SK-N-SH (cell line): ENCODE measurements at regions not wholly inside any gene's neighbourhood (a gene's known extent, or its start where the extent isn't known, plus 50 kb on each side); places are given as distances from the start of the nearest gene placed in this dataset.

Source experiments
- CTCF ChIA-PET: fragments of 300-600, 350-600 bp; formaldehyde crosslinking; extraction: SDS; loops from one replicate; lab custom pipeline; 2021; lab: Yijun Ruan, JAX
- POLR2A ChIA-PET: fragments of 350-600 bp; sonication (Branson Sonifier 250); formaldehyde crosslinking; extraction: SDS; loops from one replicate; lab custom pipeline; 2020; ENCODE audit warnings: antibody characterized with exemption, inconsistent platforms; lab: Yijun Ruan, JAX
- DNase-seq: peaks from one replicate; pipeline ENCODE4 v3.0.0; 2012
- H2AFZ ChIP-seq: fragments of 200-600 bp; sonication (generic); 2 replicates; pipeline ENCODE4 v1.8.1; 2016; ENCODE audit warnings: antibody characterized with exemption, mild to moderate bottlenecking, low read depth
- H3F3A ChIP-seq: fragments of 200-600 bp; sonication (generic); replicated peaks from 2 replicates; pipeline ENCODE3; 2016; ENCODE audit warnings: antibody characterized with exemption, mild to moderate bottlenecking; ENCODE audit not compliant: insufficient read depth
- H3K27ac ChIP-seq, 2 experiments: fragments of 200-500 bp in 1 of 2; fragments of 200-600 bp in 1 of 2; sonication (Bioruptor generic) in 1 of 2; sonication (generic), shearing (Covaris generic) in 1 of 2; 2 replicates each; pipeline versions ENCODE4 v1.5.1 to v1.6.1; 2014 to 2016; ENCODE audit warnings: low read depth in 2 of 2, inconsistent platforms in 1 of 2, low read length in 1 of 2, mild to moderate bottlenecking in 1 of 2, mixed read lengths in 1 of 2
- H3K27me3 ChIP-seq: fragments of 200-600 bp; sonication (generic), shearing (Covaris generic); 2 replicates; pipeline ENCODE4 v1.6.1; 2016; ENCODE audit warnings: mixed run types; ENCODE audit not compliant: insufficient read depth
- H3K36me3 ChIP-seq, 2 experiments: fragments of 200-500 bp in 1 of 2; fragments of 200-600 bp in 1 of 2; sonication (Bioruptor generic) in 1 of 2; sonication (generic) in 1 of 2; replicated peaks in 1 of 2; 2 replicates each; pipeline versions ENCODE3 to v1.5.1; 2014 to 2016; ENCODE audit warnings: low read length in 1 of 2, mild to moderate bottlenecking in 1 of 2; ENCODE audit not compliant: insufficient read depth in 2 of 2, control insufficient read depth in 1 of 2
- H3K4me1 ChIP-seq, 2 experiments: fragments of 200-500 bp in 1 of 2; fragments of 200-600 bp in 1 of 2; sonication (Bioruptor generic) in 1 of 2; sonication (generic), shearing (Covaris generic) in 1 of 2; 2 replicates each; pipeline versions ENCODE4 v1.5.1 to v1.6.1; 2014 to 2016; ENCODE audit warnings: low read depth in 1 of 2, low read length in 1 of 2, mixed run types in 1 of 2; ENCODE audit not compliant: insufficient read depth in 2 of 2, control insufficient read depth in 1 of 2
- H3K4me2 ChIP-seq: fragments of 200-600 bp; sonication (generic), shearing (Covaris generic); 2 replicates; pipeline ENCODE4 v1.6.1; 2017; ENCODE audit warnings: mixed run types
- H3K4me3 ChIP-seq, 2 experiments: fragments of 200-500 bp in 1 of 2; fragments of 200-600 bp in 1 of 2; sonication (Bioruptor generic) in 1 of 2; sonication (generic), shearing (Covaris generic) in 1 of 2; 2 replicates each; pipeline versions ENCODE4 v1.5.1 to v1.8.1; 2014 to 2016; ENCODE audit warnings: low read depth in 2 of 2, inconsistent platforms in 1 of 2, low read length in 1 of 2, mild to moderate bottlenecking in 1 of 2, mixed read lengths in 1 of 2, moderate library complexity in 1 of 2
- H3K79me2 ChIP-seq: fragments of 200-600 bp; sonication (generic); 2 replicates; pipeline ENCODE4 v1.8.1; 2017; ENCODE audit warnings: mild to moderate bottlenecking; ENCODE audit not compliant: insufficient read depth
- H3K9ac ChIP-seq: fragments of 200-600 bp; sonication (generic); 2 replicates; pipeline ENCODE4 v1.6.1; 2017; ENCODE audit warnings: mixed run types
- H3K9me2 ChIP-seq: fragments of 200-600 bp; sonication (generic); 2 replicates; pipeline ENCODE4 v1.6.1; 2017; ENCODE audit warnings: mixed run types
- H3K9me3 ChIP-seq: fragments of 200-600 bp; sonication (generic); 2 replicates; pipeline ENCODE4 v1.6.1; 2017; ENCODE audit warnings: mixed run types, mild to moderate bottlenecking, moderate library complexity
- H4K20me1 ChIP-seq: fragments of 200-600 bp; sonication (generic); 2 replicates; pipeline ENCODE4 v1.6.1; 2017; ENCODE audit warnings: mild to moderate bottlenecking, mixed run types; ENCODE audit not compliant: insufficient read depth
- CHD2 ChIP-seq: fragments of 150-350 bp; IDR thresholded peaks from 2 replicates; pipeline ENCODE4 v1.6.1; 2018; ENCODE audit warnings: low read length; ENCODE audit not compliant: partially characterized antibody
- EP300 ChIP-seq, 2 experiments: IDR thresholded peaks; 2 replicates each; pipeline versions ENCODE4 v1.4.0 to v1.6.1; 2012; ENCODE audit warnings: borderline replicate concordance in 1 of 2, low read depth in 1 of 2, low read length in 1 of 2
- EZH2phosphoT487 ChIP-seq: fragments of 200-600 bp; sonication (generic); IDR thresholded peaks from 2 replicates; pipeline ENCODE4 v1.6.1; 2017; ENCODE audit warnings: low read depth, mixed run types, mild to moderate bottlenecking, antibody characterized with exemption, moderate library complexity, borderline replicate concordance
- FOXJ3 ChIP-seq: sonication (generic); formaldehyde crosslinking; IDR thresholded peaks from 2 replicates; pipeline ENCODE4 v1.5.1; 2020; ENCODE audit warnings: mild to moderate bottlenecking, missing genetic modification reagents
- FOXM1 ChIP-seq: IDR thresholded peaks from 2 replicates; pipeline ENCODE4 v1.4.0; 2012; ENCODE audit warnings: low read depth, mild to moderate bottlenecking
- GATA2 ChIP-seq: sonication (generic); formaldehyde crosslinking; IDR thresholded peaks from 2 replicates; pipeline ENCODE4 v1.5.0; 2020; ENCODE audit warnings: mild to moderate bottlenecking, missing genetic modification reagents
- MXI1 ChIP-seq: IDR thresholded peaks from 2 replicates; pipeline ENCODE4 v1.6.1; 2012; ENCODE audit warnings: mild to moderate bottlenecking, low read depth, low read length, improper control_type of control experiment
- NRF1 ChIP-seq: IDR thresholded peaks from 2 replicates; pipeline ENCODE4 v1.6.1; 2012; ENCODE audit warnings: low read depth, mild to moderate bottlenecking, low read length
- POLR2AphosphoS5 ChIP-seq: IDR thresholded peaks from 2 replicates; pipeline ENCODE4 v1.6.1; 2012; ENCODE audit warnings: low read depth, low read length
- RAD21 ChIP-seq: IDR thresholded peaks from 2 replicates; pipeline ENCODE4 v1.6.1; 2012; ENCODE audit warnings: mild to moderate bottlenecking, low read length
- RFX5 ChIP-seq: IDR thresholded peaks from 2 replicates; pipeline ENCODE4 v1.6.1; 2012; ENCODE audit warnings: mild to moderate bottlenecking, improper control_type of control experiment, low read length
- RXRA ChIP-seq: IDR thresholded peaks from 2 replicates; pipeline ENCODE4 v1.4.0; 2012; ENCODE audit warnings: low read depth, mild to moderate bottlenecking, borderline replicate concordance
- SIN3A ChIP-seq: IDR thresholded peaks from 2 replicates; pipeline ENCODE4 v1.6.1; 2012; ENCODE audit warnings: low read depth, mild to moderate bottlenecking, low read length, moderate library complexity, borderline replicate concordance
- TCF12 ChIP-seq: IDR thresholded peaks from 2 replicates; pipeline ENCODE4 v1.4.0; 2012
- TEAD4 ChIP-seq: IDR thresholded peaks from 2 replicates; pipeline ENCODE4 v1.4.0; 2012; ENCODE audit warnings: mild to moderate bottlenecking, borderline replicate concordance; ENCODE audit not compliant: insufficient read depth
- YY1 ChIP-seq: IDR thresholded peaks from 2 replicates; pipeline ENCODE4 v1.4.0; 2012; ENCODE audit warnings: low read depth, mild to moderate bottlenecking
- WGBS: methylation state at CpG from one replicate; pipeline ENCODE4 v1.1.6; 2017; ENCODE audit warnings: low lambda C conversion rate; 5-methylcytosine and 5-hydroxymethylcytosine counted together
- TF ChIP-seq, protein P1 (sequence below): fragments of 150-350 bp; IDR thresholded peaks from 2 replicates; pipeline ENCODE4 v1.6.1; 2016; ENCODE audit warnings: mild to moderate bottlenecking, low read depth, low read length
- TF ChIP-seq, protein P2 (sequence below): IDR thresholded peaks from 2 replicates; pipeline ENCODE4 v1.4.0; 2012; ENCODE audit warnings: low read depth
- TF ChIP-seq, protein P3 (sequence below): IDR thresholded peaks from 2 replicates; pipeline ENCODE4 v1.4.0; 2012; ENCODE audit warnings: low read depth, borderline replicate concordance
- TF ChIP-seq, protein P4 (sequence below): fragments of 150-350 bp; IDR thresholded peaks from 2 replicates; pipeline ENCODE4 v1.6.1; 2017; ENCODE audit warnings: antibody characterized with exemption, low read length, low read depth, borderline replicate concordance

DNA sequence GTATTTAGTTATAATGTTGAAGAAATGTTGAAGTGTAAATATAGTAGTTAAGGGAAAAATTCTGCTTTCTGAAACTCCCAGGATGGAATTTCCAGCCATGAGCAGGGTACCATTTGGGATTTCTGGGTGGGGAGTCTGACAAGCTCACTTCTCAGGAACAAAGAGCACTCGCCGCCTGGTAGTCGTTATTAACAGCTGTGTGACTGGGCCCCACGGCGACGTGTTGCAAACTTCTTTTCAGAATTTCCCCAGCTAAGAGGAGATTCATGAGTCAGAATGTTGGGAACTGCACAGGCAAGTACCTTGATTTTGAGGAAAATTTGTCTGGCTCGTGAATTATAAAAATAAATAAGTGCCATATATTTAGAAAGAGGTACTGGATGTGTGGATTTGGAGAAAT, 103.7 kb downstream of the LACC1 start:
- Histone ChIP-seq H3K4me3 (no peak overlapping the region), H3K27ac (no peak overlapping the region), H4K20me1 (no peaks in the 10 kb centered on the region), H3K27me3 (no peaks in the 10 kb centered on the region), H3K9me3 (no peaks in the 10 kb centered on the region), H3K4me2 (no peak overlapping the region), H3K36me3 (no peaks in the 10 kb centered on the region), H2AFZ (no peak overlapping the region), H3K79me2 (no peaks in the 10 kb centered on the region), H3K4me1 (no peaks in the 10 kb centered on the region; a peak in 1 of 4 replicates), H3K9ac (no peak overlapping the region)
- DNase-seq, result no peak
- POLR2A ChIA-PET, result no interaction called here
- WGBS, result 89% methylated on average over 7 of the region's 7 CpGs
- TF ChIP-seq FOXJ3 (CRISPR knock-in tag), result no peak
- TF ChIP-seq, all 33 proteins: peak for 0
- Histone ChIP-seq H3F3A (no peaks in the 10 kb centered on the region), H3K9me2 (no peaks in the 10 kb centered on the region)
- CTCF ChIA-PET, result no interaction called here

DNA sequence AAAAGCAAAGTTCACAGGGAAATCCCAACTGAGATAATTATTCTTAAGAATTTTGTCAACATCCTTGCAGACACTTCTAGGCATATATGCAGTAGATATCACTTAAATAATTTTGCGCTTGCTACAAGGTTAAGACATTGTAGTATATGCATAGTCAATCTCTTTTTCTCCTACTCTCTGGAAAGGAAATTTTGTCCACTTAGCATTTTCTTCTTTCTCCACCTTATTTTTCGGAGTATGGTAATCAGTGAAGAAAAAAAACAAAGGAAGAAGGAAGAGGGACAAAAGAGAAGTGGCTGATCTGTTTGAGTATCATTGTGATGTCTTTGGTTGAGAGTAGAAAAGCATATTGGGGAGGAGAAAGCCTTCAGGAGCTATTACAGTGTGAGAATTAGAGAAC, 104.6 kb downstream of the LACC1 start:
- no peaks in the 10 kb centered on the region for H3K9me2 ChIP-seq
- H4K20me1 ChIP-seq, result no peaks in the 10 kb centered on the region
- no peak overlapping the region for H3K4me3 ChIP-seq
- no peaks in the 10 kb centered on the region; a peak in 1 of 4 replicates for H3K4me1 ChIP-seq
- no peaks in the 10 kb centered on the region for H3K79me2 ChIP-seq
- TF ChIP-seq, protein P1, sequence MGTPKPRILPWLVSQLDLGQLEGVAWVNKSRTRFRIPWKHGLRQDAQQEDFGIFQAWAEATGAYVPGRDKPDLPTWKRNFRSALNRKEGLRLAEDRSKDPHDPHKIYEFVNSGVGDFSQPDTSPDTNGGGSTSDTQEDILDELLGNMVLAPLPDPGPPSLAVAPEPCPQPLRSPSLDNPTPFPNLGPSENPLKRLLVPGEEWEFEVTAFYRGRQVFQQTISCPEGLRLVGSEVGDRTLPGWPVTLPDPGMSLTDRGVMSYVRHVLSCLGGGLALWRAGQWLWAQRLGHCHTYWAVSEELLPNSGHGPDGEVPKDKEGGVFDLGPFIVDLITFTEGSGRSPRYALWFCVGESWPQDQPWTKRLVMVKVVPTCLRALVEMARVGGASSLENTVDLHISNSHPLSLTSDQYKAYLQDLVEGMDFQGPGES, result no peak
- no peak for TF ChIP-seq EP300 (IDR thresholded peaks at IDR 0.05; ENCODE audit: borderline replicate concordance in 1 of 2, low read depth in 1 of 2, low read length in 1 of 2)
- no peak for TF ChIP-seq RXRA
- TF ChIP-seq RAD21, result no peak
- no peak for TF ChIP-seq POLR2AphosphoS5
- TF ChIP-seq, protein P2, sequence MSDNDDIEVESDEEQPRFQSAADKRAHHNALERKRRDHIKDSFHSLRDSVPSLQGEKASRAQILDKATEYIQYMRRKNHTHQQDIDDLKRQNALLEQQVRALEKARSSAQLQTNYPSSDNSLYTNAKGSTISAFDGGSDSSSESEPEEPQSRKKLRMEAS, result no peak
- TF ChIP-seq TEAD4, result no peak
- TF ChIP-seq CHD2, result no peak
- TF ChIP-seq NRF1, result no peak
- TF ChIP-seq, protein P3, sequence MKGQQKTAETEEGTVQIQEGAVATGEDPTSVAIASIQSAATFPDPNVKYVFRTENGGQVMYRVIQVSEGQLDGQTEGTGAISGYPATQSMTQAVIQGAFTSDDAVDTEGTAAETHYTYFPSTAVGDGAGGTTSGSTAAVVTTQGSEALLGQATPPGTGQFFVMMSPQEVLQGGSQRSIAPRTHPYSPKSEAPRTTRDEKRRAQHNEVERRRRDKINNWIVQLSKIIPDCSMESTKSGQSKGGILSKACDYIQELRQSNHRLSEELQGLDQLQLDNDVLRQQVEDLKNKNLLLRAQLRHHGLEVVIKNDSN, result no peak
- no peak for TF ChIP-seq TCF12
- TF ChIP-seq, protein P4, sequence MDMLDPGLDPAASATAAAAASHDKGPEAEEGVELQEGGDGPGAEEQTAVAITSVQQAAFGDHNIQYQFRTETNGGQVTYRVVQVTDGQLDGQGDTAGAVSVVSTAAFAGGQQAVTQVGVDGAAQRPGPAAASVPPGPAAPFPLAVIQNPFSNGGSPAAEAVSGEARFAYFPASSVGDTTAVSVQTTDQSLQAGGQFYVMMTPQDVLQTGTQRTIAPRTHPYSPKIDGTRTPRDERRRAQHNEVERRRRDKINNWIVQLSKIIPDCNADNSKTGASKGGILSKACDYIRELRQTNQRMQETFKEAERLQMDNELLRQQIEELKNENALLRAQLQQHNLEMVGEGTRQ, result no peak
- no peak for TF ChIP-seq FOXJ3 (CRISPR knock-in tag)
- no peak for TF ChIP-seq MXI1
- no peak for TF ChIP-seq YY1
- TF ChIP-seq GATA2 (CRISPR knock-in tag), result no peak
- no peak for TF ChIP-seq FOXM1
- no peak for TF ChIP-seq EZH2phosphoT487
- no peak for TF ChIP-seq RFX5
- TF ChIP-seq SIN3A, result no peak
- no peak overlapping the region for H2AFZ ChIP-seq
- H3K9me3 ChIP-seq, result no peaks in the 10 kb centered on the region
- no peaks in the 10 kb centered on the region for H3K36me3 ChIP-seq
- H3K27ac ChIP-seq, result no peak overlapping the region
- H3F3A ChIP-seq, result no peaks in the 10 kb centered on the region
- CTCF ChIA-PET, result no interaction called here
- no peak for DNase-seq
- H3K27me3 ChIP-seq, result no peaks in the 10 kb centered on the region
- H3K9ac ChIP-seq, result no peak overlapping the region
- POLR2A ChIA-PET, result no interaction called here
- no peak overlapping the region for H3K4me2 ChIP-seq
- 65% methylated on average over 2 of the region's 2 CpGs for whole genome bisulfite sequencing
